ENCODE measurements at regions not wholly inside any gene's neighbourhood (a gene's known extent, or its start where the extent isn't known, plus 50 kb on each side); places are given as distances from the start of the nearest gene placed in this dataset.
A peak's percentile ranks its signal among the peaks of the same experiment; 100 is the strongest.

GRCh38 chr12:65646127-65646643 lies 178.1 kb upstream of the HMGA2 start:
- intact Hi-C loops (cut with micrococcal nuclease; ENCODE audit: unreplicated experiment), result loop anchor here (5.0 kb wide), 1 partner anchor 44 kb away; no protein-coding TSS in a partner anchor
- Histone ChIP-seq H3K27me3 (ENCODE audit: insufficient read depth, low read depth) (no peaks in the 10 kb centered on the region), H3K4me2 (no peak overlapping the region), H3K27ac (no peak overlapping the region), H3K9me2 (ENCODE audit: insufficient read depth) (no peaks in the 10 kb centered on the region), H3F3A (ENCODE audit: insufficient read depth, low read depth) (peaks cover 35% of the 10 kb centered on the region), H3K36me3 (ENCODE audit: low read depth) (no peaks in the 10 kb centered on the region), H3K9me3 (ENCODE audit: insufficient read depth, low read depth) (peaks cover 6% of the 10 kb centered on the region; the same call in 1 of the 2 replicates), H3K4me1 (replicated peaks; ENCODE audit: insufficient read depth) (peaks cover 53% of the 10 kb centered on the region), H2AFZ (no peak overlapping the region), H3K79me2 (ENCODE audit: low read depth) (no peaks in the 10 kb centered on the region), H3K4me3 (no peak overlapping the region), H4K20me1 (ENCODE audit: insufficient read depth) (no peaks in the 10 kb centered on the region)
- DNase-seq, result no peak
- CTCF ChIA-PET, result interaction anchor here (0.6 kb wide), 1 partner anchor 345 kb away, joined by 4 read pairs; no protein-coding TSS in a partner anchor
- TF ChIP-seq EZH2 (IDR thresholded peaks at IDR 0.05; ENCODE audit: low read depth) (no peak), CTCF (conservative IDR thresholded peaks at IDR 0.05) (no peak)
- POLR2A ChIA-PET (ENCODE audit: unreplicated experiment), result no interaction called here
- BruUV-seq (replicated peaks), result no TSS peak

GRCh38 chr12:65647074-65647473 lies 177.2 kb upstream of the HMGA2 start:
- H3K4me2 ChIP-seq, result no peak overlapping the region
- H3K27me3 ChIP-seq (ENCODE audit: insufficient read depth, low read depth), result no peaks in the 10 kb centered on the region
- no peaks in the 10 kb centered on the region for H4K20me1 ChIP-seq (ENCODE audit: insufficient read depth)
- no TSS peak for BruUV-seq (replicated peaks)
- H3K36me3 ChIP-seq (ENCODE audit: low read depth), result no peaks in the 10 kb centered on the region
- CTCF ChIA-PET, result interaction anchor here (0.7 kb wide), 1 partner anchor 473 kb away, joined by 3 read pairs; no protein-coding TSS in a partner anchor
- DNase-seq, result no peak
- TF ChIP-seq CTCF (conservative IDR thresholded peaks at IDR 0.05) (no peak), EZH2 (IDR thresholded peaks at IDR 0.05; ENCODE audit: low read depth) (no peak)
- H3K9me2 ChIP-seq (ENCODE audit: insufficient read depth), result no peaks in the 10 kb centered on the region
- H3K9me3 ChIP-seq (ENCODE audit: insufficient read depth, low read depth), result peaks cover 13% of the 10 kb centered on the region; the same call in 1 of the 2 replicates
- peak overlapping the region; percentile 96; the same call in 1 of the 2 replicates for H3K27ac ChIP-seq
- no peaks in the 10 kb centered on the region for H3K79me2 ChIP-seq (ENCODE audit: low read depth)
- intact Hi-C loops (cut with micrococcal nuclease; ENCODE audit: unreplicated experiment), result loop anchor here (5.0 kb wide), 1 partner anchor 45 kb away; no protein-coding TSS in a partner anchor
- H2AFZ ChIP-seq, result no peak overlapping the region
- H3K4me3 ChIP-seq, result no peak overlapping the region
- peaks cover 53% of the 10 kb centered on the region for H3K4me1 ChIP-seq (replicated peaks; ENCODE audit: insufficient read depth)
- POLR2A ChIA-PET (ENCODE audit: unreplicated experiment), result no interaction called here
- H3F3A ChIP-seq (ENCODE audit: insufficient read depth, low read depth), result peaks cover 35% of the 10 kb centered on the region

- Histone ChIP-seq H3F3A (ENCODE audit: insufficient read depth, low read depth) (peaks cover 35% of the 10 kb centered on the region), H3K9me3 (ENCODE audit: insufficient read depth, low read depth) (peaks cover 13% of the 10 kb centered on the region; the same call in 1 of the 2 replicates), H4K20me1 (ENCODE audit: insufficient read depth) (no peaks in the 10 kb centered on the region), H3K4me3 (0 out of 2 replicates have a peak overlapping the region, but pooled peaks have one; percentile 21), H3K4me1 (replicated peaks; ENCODE audit: insufficient read depth) (peaks cover 50% of the 10 kb centered on the region), H2AFZ (no peak overlapping the region), H3K9me2 (ENCODE audit: insufficient read depth) (no peaks in the 10 kb centered on the region), H3K4me2 (peak overlapping the region; percentile 69), H3K27ac (peak overlapping the region; percentile 96), H3K36me3 (ENCODE audit: low read depth) (no peaks in the 10 kb centered on the region), H3K27me3 (ENCODE audit: insufficient read depth, low read depth) (no peaks in the 10 kb centered on the region), H3K79me2 (ENCODE audit: low read depth) (no peaks in the 10 kb centered on the region)
- CTCF ChIA-PET, result no interaction called here
- POLR2A ChIA-PET (ENCODE audit: unreplicated experiment), result no interaction called here
- no TSS peak for BruUV-seq (replicated peaks)
- intact Hi-C loops (cut with micrococcal nuclease; ENCODE audit: unreplicated experiment), result loop anchor here (5.0 kb wide), 1 partner anchor 46 kb away; no protein-coding TSS in a partner anchor
- TF ChIP-seq CTCF (conservative IDR thresholded peaks at IDR 0.05) (no peak), EZH2 (IDR thresholded peaks at IDR 0.05; ENCODE audit: low read depth) (no peak)
- DNase-seq, result peak in 1 of 2 experiments; percentile 46
These were observed 175.8 kb upstream of the HMGA2 start for GRCh38 chr12:65648461-65648860.

Measured in PC-9 (cell line).